ENCODE measurements at regions not wholly inside any gene's neighbourhood (a gene's known extent, or its start where the extent isn't known, plus 50 kb on each side); places are given as distances from the start of the nearest gene placed in this dataset.

GRCh38 chr20:57856658-57857057 lies 146.8 kb upstream of the PMEPA1 start:
- no peak for DNase-seq (ENCODE audit: low read depth in 3 of 3)

- no peak for DNase-seq (ENCODE audit: low read depth in 3 of 3)
These were observed 142.0 kb upstream of the PMEPA1 start for GRCh38 chr20:57851796-57852195.

GRCh38 chr20:57851025-57851682 lies 141.3 kb upstream of the PMEPA1 start:
- DNase-seq (ENCODE audit: low read depth in 3 of 3) = no peak

- DNase-seq (ENCODE audit: low read depth in 3 of 3) = no peak
These were observed 139.9 kb upstream of the PMEPA1 start for GRCh38 chr20:57849521-57850215.

- no peak for DNase-seq (ENCODE audit: low read depth in 3 of 3)
These were observed 139.3 kb upstream of the PMEPA1 start for GRCh38 chr20:57849121-57849520.

GRCh38 chr20:57848282-57848681 lies 138.5 kb upstream of the PMEPA1 start:
- no peak for DNase-seq (ENCODE audit: low read depth in 3 of 3)

- no peak for DNase-seq (ENCODE audit: low read depth in 3 of 3)
These were observed 137.3 kb upstream of the PMEPA1 start for GRCh38 chr20:57847104-57847503.

GRCh38 chr20:57844626-57845596 lies 135.1 kb upstream of the PMEPA1 start:
- DNase-seq (ENCODE audit: low read depth in 3 of 3) = no peak

- DNase-seq (ENCODE audit: low read depth in 3 of 3) = no peak
These were observed 134.3 kb upstream of the PMEPA1 start for GRCh38 chr20:57843941-57844625.

- no peak for DNase-seq (ENCODE audit: low read depth in 3 of 3)
These were observed 132.9 kb upstream of the PMEPA1 start for GRCh38 chr20:57842720-57843119.

GRCh38 chr20:57841297-57841866 lies 131.6 kb upstream of the PMEPA1 start:
- no peak for DNase-seq (ENCODE audit: low read depth in 3 of 3)

GRCh38 chr20:57840504-57841296 lies 130.9 kb upstream of the PMEPA1 start:
- DNase-seq (ENCODE audit: low read depth in 3 of 3) = no peak

- DNase-seq (ENCODE audit: low read depth in 3 of 3) = no peak
These were observed 130.3 kb upstream of the PMEPA1 start for GRCh38 chr20:57840066-57840465.

- DNase-seq (ENCODE audit: low read depth in 3 of 3) = no peak
These were observed 128.9 kb upstream of the PMEPA1 start for GRCh38 chr20:57838670-57839151.

- no peak for DNase-seq (ENCODE audit: low read depth in 3 of 3)
These were observed 127.6 kb upstream of the PMEPA1 start for GRCh38 chr20:57837208-57838035.

- DNase-seq (ENCODE audit: low read depth in 3 of 3) = no peak
These were observed 126.0 kb upstream of the PMEPA1 start for GRCh38 chr20:57835588-57836455.

GRCh38 chr20:57835074-57835452 lies 125.2 kb upstream of the PMEPA1 start:
- no peak for DNase-seq (ENCODE audit: low read depth in 3 of 3)

GRCh38 chr20:57834306-57835073 lies 124.7 kb upstream of the PMEPA1 start:
- DNase-seq (ENCODE audit: low read depth in 3 of 3) = no peak
